ENCODE measurements at regions not wholly inside any gene's neighbourhood (a gene's known extent, or its start where the extent isn't known, plus 50 kb on each side); places are given as distances from the start of the nearest gene placed in this dataset.

DNA sequence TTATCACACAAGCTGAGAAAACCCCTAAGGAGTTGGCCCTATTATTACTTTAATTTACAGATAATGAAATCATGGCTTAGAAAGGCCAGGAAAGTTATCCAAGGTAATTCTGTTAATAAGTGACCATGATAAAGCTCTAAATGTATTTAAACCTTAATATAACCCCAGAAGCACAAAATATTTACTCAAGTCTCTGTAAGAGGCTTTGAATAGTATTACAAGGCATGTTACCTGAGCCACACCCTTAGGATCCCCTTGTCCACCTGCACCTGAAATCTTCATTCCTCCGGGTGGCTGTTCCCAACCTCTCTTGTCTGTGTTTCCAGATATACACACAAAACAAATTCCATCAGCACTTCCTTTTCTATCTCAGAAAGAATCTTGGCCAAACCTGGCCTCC is 271.6 kb upstream of the BMP2 start:
- H3K4me3 ChIP-seq (ENCODE audit: low read depth, low read length), result no peak overlapping the region
- DNase-seq (ENCODE audit: low read depth), result no peak
- TF ChIP-seq, protein P1, sequence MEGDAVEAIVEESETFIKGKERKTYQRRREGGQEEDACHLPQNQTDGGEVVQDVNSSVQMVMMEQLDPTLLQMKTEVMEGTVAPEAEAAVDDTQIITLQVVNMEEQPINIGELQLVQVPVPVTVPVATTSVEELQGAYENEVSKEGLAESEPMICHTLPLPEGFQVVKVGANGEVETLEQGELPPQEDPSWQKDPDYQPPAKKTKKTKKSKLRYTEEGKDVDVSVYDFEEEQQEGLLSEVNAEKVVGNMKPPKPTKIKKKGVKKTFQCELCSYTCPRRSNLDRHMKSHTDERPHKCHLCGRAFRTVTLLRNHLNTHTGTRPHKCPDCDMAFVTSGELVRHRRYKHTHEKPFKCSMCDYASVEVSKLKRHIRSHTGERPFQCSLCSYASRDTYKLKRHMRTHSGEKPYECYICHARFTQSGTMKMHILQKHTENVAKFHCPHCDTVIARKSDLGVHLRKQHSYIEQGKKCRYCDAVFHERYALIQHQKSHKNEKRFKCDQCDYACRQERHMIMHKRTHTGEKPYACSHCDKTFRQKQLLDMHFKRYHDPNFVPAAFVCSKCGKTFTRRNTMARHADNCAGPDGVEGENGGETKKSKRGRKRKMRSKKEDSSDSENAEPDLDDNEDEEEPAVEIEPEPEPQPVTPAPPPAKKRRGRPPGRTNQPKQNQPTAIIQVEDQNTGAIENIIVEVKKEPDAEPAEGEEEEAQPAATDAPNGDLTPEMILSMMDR (IDR thresholded peaks at IDR 0.05; ENCODE audit: control insufficient read depth, extremely low read depth, insufficient read depth), result no peak

DNA sequence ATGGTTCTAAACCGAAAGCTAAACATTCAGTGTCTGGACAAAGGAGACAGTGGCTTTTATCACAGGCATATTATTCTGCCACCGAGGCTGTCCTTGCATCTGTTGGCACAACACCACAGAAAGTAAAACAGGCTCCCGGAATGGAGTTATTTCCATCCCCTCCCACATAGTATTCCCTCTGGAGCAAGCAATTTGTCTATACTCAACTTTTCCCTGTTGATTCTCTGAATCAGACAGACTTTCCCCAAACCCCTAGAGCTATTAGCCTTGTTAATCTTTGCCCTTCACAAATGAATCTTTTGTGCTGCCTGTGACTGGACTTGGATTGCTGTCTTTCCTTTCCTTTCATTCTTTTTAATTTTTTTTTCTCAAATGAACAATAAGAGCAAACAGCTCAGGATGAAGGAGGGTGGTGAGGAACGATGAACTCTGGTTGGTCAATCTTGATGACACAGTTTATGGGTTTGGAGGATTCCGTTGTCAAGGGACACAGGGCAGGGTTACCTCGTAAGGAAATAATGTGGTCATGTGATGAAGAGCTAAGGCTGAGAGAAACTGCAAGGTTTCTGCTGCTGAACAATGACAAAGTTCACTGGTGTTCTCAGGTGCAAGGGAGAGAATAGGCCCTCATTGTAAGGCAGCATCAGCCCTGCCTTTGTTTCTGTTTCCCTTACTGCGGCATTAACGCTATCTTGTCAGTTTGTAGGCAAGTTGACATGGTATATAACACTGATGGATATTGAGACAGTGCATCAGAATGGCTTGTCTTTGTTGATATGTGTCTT is 275.0 kb upstream of the BMP2 start:
- no peak overlapping the region for H3K4me3 ChIP-seq (ENCODE audit: low read depth, low read length)
- TF ChIP-seq, protein P1 (IDR thresholded peaks at IDR 0.05; ENCODE audit: control insufficient read depth, extremely low read depth, insufficient read depth), result no peak
- no peak for DNase-seq (ENCODE audit: low read depth)

DNA sequence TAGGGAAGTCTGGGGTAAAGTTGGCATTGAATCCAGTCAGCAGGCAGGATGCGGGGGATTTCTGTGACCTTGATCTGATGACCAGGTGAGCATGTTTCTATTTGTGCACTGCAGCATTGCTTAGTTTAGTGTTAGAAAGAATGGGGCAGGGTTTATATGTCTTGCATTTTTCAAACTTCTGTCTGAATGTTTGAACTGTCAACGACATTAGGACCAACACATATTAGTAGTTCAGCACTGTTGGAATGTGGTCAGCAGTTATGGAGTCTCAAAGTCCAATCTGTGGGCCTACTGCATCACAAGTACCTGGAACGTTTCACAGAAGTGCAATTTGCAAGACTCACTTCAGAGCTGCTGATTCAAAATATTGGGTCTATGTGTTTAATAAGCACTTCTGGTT is 276.6 kb upstream of the BMP2 start:
- TF ChIP-seq, protein P1 (IDR thresholded peaks at IDR 0.05; ENCODE audit: control insufficient read depth, extremely low read depth, insufficient read depth), result no peak
- DNase-seq (ENCODE audit: low read depth), result no peak
- H3K4me3 ChIP-seq (ENCODE audit: low read depth, low read length), result no peak overlapping the region

DNA sequence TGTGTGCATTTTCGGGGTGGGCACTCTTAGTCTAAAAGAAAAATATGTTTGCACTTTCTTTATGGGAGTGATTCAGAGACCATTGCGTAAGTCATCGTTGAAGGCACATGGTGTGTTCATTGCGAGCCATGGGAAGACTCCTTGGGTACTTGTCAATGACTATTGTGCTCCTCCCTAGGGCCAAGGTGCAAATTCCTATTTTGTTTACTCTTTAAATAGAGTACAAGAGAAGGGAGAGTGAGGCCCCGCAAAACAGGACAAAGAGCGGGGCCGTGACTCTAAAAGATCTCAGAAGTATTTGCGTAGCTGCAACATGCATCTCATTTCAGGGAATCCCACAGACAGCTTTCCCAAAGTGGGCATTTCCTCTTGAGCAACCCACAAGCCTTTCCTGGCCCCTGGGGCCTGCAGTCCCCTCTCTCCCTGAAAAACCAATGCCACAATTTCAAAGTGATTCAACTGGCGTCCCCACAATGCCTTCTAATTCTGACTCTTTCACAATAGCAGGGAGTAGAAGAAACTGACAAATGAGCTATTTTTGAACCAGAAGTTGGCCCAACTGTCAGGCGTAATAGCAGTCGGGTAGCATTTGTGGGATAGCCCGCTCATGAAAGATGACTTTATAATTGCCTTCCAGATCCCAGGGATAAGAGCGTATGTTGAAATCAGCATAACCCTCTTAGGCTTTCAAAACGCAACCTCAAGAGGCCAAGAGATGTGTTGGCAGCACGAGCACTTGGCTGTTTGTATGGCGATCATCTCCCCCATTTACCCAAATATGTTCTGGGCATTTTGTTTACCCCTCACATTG is 277.9 kb upstream of the BMP2 start:
- H3K4me3 ChIP-seq (ENCODE audit: low read depth, low read length), result no peak overlapping the region
- TF ChIP-seq, protein P1 (IDR thresholded peaks at IDR 0.05; ENCODE audit: control insufficient read depth, extremely low read depth, insufficient read depth), result no peak
- no peak for DNase-seq (ENCODE audit: low read depth)

DNA sequence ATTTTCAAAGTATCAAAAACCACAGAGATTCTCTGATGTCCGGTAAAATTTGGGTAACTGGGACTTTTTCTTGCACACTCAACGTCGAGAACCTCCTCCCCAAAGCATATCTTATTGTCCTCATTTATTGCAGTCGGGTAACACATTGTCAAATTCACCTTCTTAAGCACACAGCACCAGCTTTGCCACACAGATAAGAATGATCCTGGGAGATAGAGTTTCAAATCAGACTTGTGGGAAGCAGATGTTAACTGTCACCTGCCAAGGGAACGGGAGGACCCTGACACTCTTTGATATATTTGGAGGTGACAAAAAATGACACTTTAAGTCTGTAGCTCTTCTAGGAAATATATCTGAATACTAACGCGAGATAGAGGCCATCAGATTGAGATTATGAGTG is 282.1 kb upstream of the BMP2 start:
- no peak overlapping the region for H3K4me3 ChIP-seq (ENCODE audit: low read depth, low read length)
- TF ChIP-seq, protein P1 (IDR thresholded peaks at IDR 0.05; ENCODE audit: control insufficient read depth, extremely low read depth, insufficient read depth), result no peak
- DNase-seq (ENCODE audit: low read depth), result no peak

DNA sequence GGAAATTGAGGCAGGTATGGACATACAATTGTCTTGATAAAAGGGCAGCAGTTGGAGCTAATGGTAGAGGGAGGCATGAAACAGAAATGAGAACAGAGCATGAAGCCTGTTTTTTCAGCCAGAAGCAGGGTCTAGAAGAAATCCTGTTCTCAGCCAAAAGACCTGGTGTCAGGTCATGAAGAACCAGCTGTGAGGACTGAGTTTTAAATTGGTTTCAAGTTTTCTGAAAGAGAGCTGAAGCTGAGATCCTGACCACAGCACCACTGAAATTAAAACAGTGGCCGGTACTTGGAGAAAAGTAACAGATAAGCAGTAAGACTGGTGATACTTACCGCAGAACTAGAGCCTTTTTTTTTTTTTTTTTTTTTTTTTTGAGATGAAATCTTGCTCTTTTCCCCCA is 283.8 kb upstream of the BMP2 start:
- TF ChIP-seq, protein P1 (IDR thresholded peaks at IDR 0.05; ENCODE audit: control insufficient read depth, extremely low read depth, insufficient read depth), result no peak
- no peak overlapping the region for H3K4me3 ChIP-seq (ENCODE audit: low read depth, low read length)
- no peak for DNase-seq (ENCODE audit: low read depth)

Data from LNCaP clone FGC (cell line).